ENCODE measurements at regions not wholly inside any gene's neighbourhood (a gene's known extent, or its start where the extent isn't known, plus 50 kb on each side); places are given as distances from the start of the nearest gene placed in this dataset.
"Not testable (repeated sequence)": the region's sequence is repeated elsewhere in the genome, so short reads cannot be mapped to it uniquely, and the experiment has no call there.

GRCh38 chr11:11209967-11210366 lies 143.1 kb downstream of the CSNK2A3 start:
- Histone ChIP-seq H3K4me3 (ENCODE audit: insufficient read depth, low read depth, low read length) (no peak overlapping the region), H3K27me3 (ENCODE audit: control insufficient read depth, insufficient read depth, low read length, poor library complexity, severe bottlenecking) (no peaks in the 10 kb centered on the region), H3K4me1 (ENCODE audit: control insufficient read depth, insufficient read depth, low read length) (no peaks in the 10 kb centered on the region), H3K27ac (ENCODE audit: insufficient read depth, low read depth, low read length, poor library complexity, severe bottlenecking) (no peak overlapping the region), H3K36me3 (ENCODE audit: control insufficient read depth, insufficient read depth, low read length) (no peaks in the 10 kb centered on the region), H3K9me3 (ENCODE audit: control insufficient read depth, low read length) (no peaks in the 10 kb centered on the region)
- 94 to 96% methylated on average over 2 of the region's 2 CpGs for WGBS, 2 experiments

GRCh38 chr11:11208994-11209393 lies 144.1 kb downstream of the CSNK2A3 start:
- Histone ChIP-seq H3K4me1 (ENCODE audit: control insufficient read depth, insufficient read depth, low read length) (no peaks in the 10 kb centered on the region), H3K27me3 (ENCODE audit: control insufficient read depth, insufficient read depth, low read length, poor library complexity, severe bottlenecking) (no peaks in the 10 kb centered on the region), H3K27ac (ENCODE audit: insufficient read depth, low read depth, low read length, poor library complexity, severe bottlenecking) (no peak overlapping the region), H3K4me3 (ENCODE audit: insufficient read depth, low read depth, low read length) (no peak overlapping the region), H3K36me3 (ENCODE audit: control insufficient read depth, insufficient read depth, low read length) (no peaks in the 10 kb centered on the region), H3K9me3 (ENCODE audit: control insufficient read depth, low read length) (no peaks in the 10 kb centered on the region)
- WGBS, 2 experiments: 93 to 97% methylated on average over 4 of the region's 4 CpGs

- 81 to 83% methylated on average over 3 of the region's 3 CpGs for WGBS, 2 experiments
- H3K27ac ChIP-seq (ENCODE audit: insufficient read depth, low read depth, low read length, poor library complexity, severe bottlenecking): no peak overlapping the region
- no peaks in the 10 kb centered on the region for H3K9me3 ChIP-seq (ENCODE audit: control insufficient read depth, low read length)
- H3K4me3 ChIP-seq (ENCODE audit: insufficient read depth, low read depth, low read length): no peak overlapping the region
- H3K4me1 ChIP-seq (ENCODE audit: control insufficient read depth, insufficient read depth, low read length): no peaks in the 10 kb centered on the region
- H3K36me3 ChIP-seq (ENCODE audit: control insufficient read depth, insufficient read depth, low read length): no peaks in the 10 kb centered on the region
- H3K27me3 ChIP-seq (ENCODE audit: control insufficient read depth, insufficient read depth, low read length, poor library complexity, severe bottlenecking): no peaks in the 10 kb centered on the region
Observed at GRCh38 chr11:11207428-11207827, 145.6 kb downstream of the CSNK2A3 start.

GRCh38 chr11:11206484-11206883 lies 146.6 kb downstream of the CSNK2A3 start:
- H3K36me3 ChIP-seq (ENCODE audit: control insufficient read depth, insufficient read depth, low read length): no peaks in the 10 kb centered on the region
- H3K27me3 ChIP-seq (ENCODE audit: control insufficient read depth, insufficient read depth, low read length, poor library complexity, severe bottlenecking): no peaks in the 10 kb centered on the region
- WGBS, 2 experiments: 94 to 96% methylated on average over 7 of the region's 7 CpGs

GRCh38 chr11:11202885-11203284 lies 150.2 kb downstream of the CSNK2A3 start:
- Histone ChIP-seq H3K4me3 (ENCODE audit: insufficient read depth, low read depth, low read length) (no peak overlapping the region), H3K27ac (ENCODE audit: insufficient read depth, low read depth, low read length, poor library complexity, severe bottlenecking) (no peak overlapping the region), H3K4me1 (ENCODE audit: control insufficient read depth, insufficient read depth, low read length) (no peaks in the 10 kb centered on the region), H3K9me3 (ENCODE audit: control insufficient read depth, low read length) (no peaks in the 10 kb centered on the region), H3K36me3 (ENCODE audit: control insufficient read depth, insufficient read depth, low read length) (no peaks in the 10 kb centered on the region), H3K27me3 (ENCODE audit: control insufficient read depth, insufficient read depth, low read length, poor library complexity, severe bottlenecking) (no peaks in the 10 kb centered on the region)
- WGBS, 2 experiments: 84 to 92% methylated on average over 2 of the region's 2 CpGs

More at GRCh38 chr11:11206484-11206883, 146.6 kb downstream of the CSNK2A3 start:
- Histone ChIP-seq H3K4me1 (ENCODE audit: control insufficient read depth, insufficient read depth, low read length) (no peaks in the 10 kb centered on the region), H3K4me3 (ENCODE audit: insufficient read depth, low read depth, low read length) (no peak overlapping the region), H3K9me3 (ENCODE audit: control insufficient read depth, low read length) (no peaks in the 10 kb centered on the region), H3K27ac (ENCODE audit: insufficient read depth, low read depth, low read length, poor library complexity, severe bottlenecking) (no peak overlapping the region)

GRCh38 chr11:11201302-11201701 lies 151.7 kb downstream of the CSNK2A3 start:
- not testable (repeated sequence) for H3K27me3 ChIP-seq (ENCODE audit: control insufficient read depth, insufficient read depth, low read length, poor library complexity, severe bottlenecking); H3K27ac ChIP-seq (ENCODE audit: insufficient read depth, low read depth, low read length, poor library complexity, severe bottlenecking); H3K4me1 ChIP-seq (ENCODE audit: control insufficient read depth, insufficient read depth, low read length); H3K4me3 ChIP-seq (ENCODE audit: insufficient read depth, low read depth, low read length); H3K9me3 ChIP-seq (ENCODE audit: control insufficient read depth, low read length); H3K36me3 ChIP-seq (ENCODE audit: control insufficient read depth, insufficient read depth, low read length)
- WGBS, 2 experiments: 95 to 97% methylated on average over 4 of the region's 4 CpGs

GRCh38 chr11:11192541-11192940 lies 160.5 kb downstream of the CSNK2A3 start:
- H3K4me3 ChIP-seq (ENCODE audit: insufficient read depth, low read depth, low read length): no peak overlapping the region
- H3K36me3 ChIP-seq (ENCODE audit: control insufficient read depth, insufficient read depth, low read length): no peaks in the 10 kb centered on the region
- H3K4me1 ChIP-seq (ENCODE audit: control insufficient read depth, insufficient read depth, low read length): no peaks in the 10 kb centered on the region
- H3K27me3 ChIP-seq (ENCODE audit: control insufficient read depth, insufficient read depth, low read length, poor library complexity, severe bottlenecking): no peaks in the 10 kb centered on the region
- no peaks in the 10 kb centered on the region for H3K9me3 ChIP-seq (ENCODE audit: control insufficient read depth, low read length)
- no peak overlapping the region for H3K27ac ChIP-seq (ENCODE audit: insufficient read depth, low read depth, low read length, poor library complexity, severe bottlenecking)
- 79 to 85% methylated on average over 3 of the region's 3 CpGs for whole genome bisulfite sequencing, 2 experiments

- H3K27me3 ChIP-seq (ENCODE audit: control insufficient read depth, insufficient read depth, low read length, poor library complexity, severe bottlenecking): no peaks in the 10 kb centered on the region
- WGBS, 2 experiments: 94% methylated on average over 3 of the region's 3 CpGs
- H3K27ac ChIP-seq (ENCODE audit: insufficient read depth, low read depth, low read length, poor library complexity, severe bottlenecking): no peak overlapping the region
- no peaks in the 10 kb centered on the region for H3K4me1 ChIP-seq (ENCODE audit: control insufficient read depth, insufficient read depth, low read length)
- H3K9me3 ChIP-seq (ENCODE audit: control insufficient read depth, low read length): no peaks in the 10 kb centered on the region
- no peaks in the 10 kb centered on the region for H3K36me3 ChIP-seq (ENCODE audit: control insufficient read depth, insufficient read depth, low read length)
- no peak overlapping the region for H3K4me3 ChIP-seq (ENCODE audit: insufficient read depth, low read depth, low read length)
Observed at GRCh38 chr11:11189506-11189905, 163.5 kb downstream of the CSNK2A3 start.

- Histone ChIP-seq H3K4me1 (ENCODE audit: control insufficient read depth, insufficient read depth, low read length) (no peaks in the 10 kb centered on the region), H3K4me3 (ENCODE audit: insufficient read depth, low read depth, low read length) (no peak overlapping the region), H3K27ac (ENCODE audit: insufficient read depth, low read depth, low read length, poor library complexity, severe bottlenecking) (no peak overlapping the region), H3K27me3 (ENCODE audit: control insufficient read depth, insufficient read depth, low read length, poor library complexity, severe bottlenecking) (no peaks in the 10 kb centered on the region), H3K36me3 (ENCODE audit: control insufficient read depth, insufficient read depth, low read length) (no peaks in the 10 kb centered on the region), H3K9me3 (ENCODE audit: control insufficient read depth, low read length) (no peaks in the 10 kb centered on the region)
- 94 to 100% methylated on average over 4 to 5 of the region's 5 CpGs for WGBS, 2 experiments
Observed at GRCh38 chr11:11186249-11186648, 166.8 kb downstream of the CSNK2A3 start.

GRCh38 chr11:11182261-11182660 lies 170.8 kb downstream of the CSNK2A3 start:
- 93 to 94% methylated on average over 14 of the region's 14 CpGs for WGBS, 2 experiments
- H3K9me3 ChIP-seq (ENCODE audit: control insufficient read depth, low read length): no peaks in the 10 kb centered on the region
- no peaks in the 10 kb centered on the region for H3K4me1 ChIP-seq (ENCODE audit: control insufficient read depth, insufficient read depth, low read length)
- H3K36me3 ChIP-seq (ENCODE audit: control insufficient read depth, insufficient read depth, low read length): no peaks in the 10 kb centered on the region
- no peak overlapping the region for H3K4me3 ChIP-seq (ENCODE audit: insufficient read depth, low read depth, low read length)
- no peaks in the 10 kb centered on the region for H3K27me3 ChIP-seq (ENCODE audit: control insufficient read depth, insufficient read depth, low read length, poor library complexity, severe bottlenecking)
- H3K27ac ChIP-seq (ENCODE audit: insufficient read depth, low read depth, low read length, poor library complexity, severe bottlenecking): no peak overlapping the region

Measured in ectodermal cell (in vitro differentiated cells).